Stomach (tissue), 8 donors: ENCODE measurements at regions not wholly inside any gene's neighbourhood (a gene's known extent, or its start where the extent isn't known, plus 50 kb on each side); places are given as distances from the start of the nearest gene placed in this dataset.

Experiments used
- DNase-seq, 2 donors: peaks; one replicate each; pipeline versions ENCODE4 v3.0.0 to v3.0.0-alpha.2; 2013 to 2019
- H3K27ac ChIP-seq, 5 donors: fragments of 200-600 bp in 4 of 5; sonication (generic) in 4 of 5; one replicate each; pipeline ENCODE4 v1.5.1; 2013 to 2019; ENCODE audit warnings: mild to moderate bottlenecking in 1 of 5, moderate library complexity in 1 of 5
- H3K27me3 ChIP-seq, 3 donors: fragments of 200-600 bp; sonication (generic); one replicate each; pipeline ENCODE4 v1.5.1; 2017 to 2019; ENCODE audit warnings: mixed run types in 1 of 3
- H3K36me3 ChIP-seq, 4 donors: fragments of 200-600 bp; sonication (generic); 1 replicate in 3 of 4; 2 replicates in 1 of 4; pipeline ENCODE4 v1.5.1; 2016 to 2019
- H3K4me1 ChIP-seq, 4 donors: fragments of 200-600 bp; sonication (generic); one replicate each; pipeline ENCODE4 v1.5.1; 2016 to 2019
- H3K4me3 ChIP-seq, 4 donors: fragments of 200-600 bp; sonication (generic) in 3 of 4; one replicate each; pipeline ENCODE4 v1.5.1; 2016 to 2019; ENCODE audit warnings: mild to moderate bottlenecking in 1 of 4
- H3K9me3 ChIP-seq, 4 donors: fragments of 200-600 bp; sonication (generic); one replicate each; pipeline ENCODE4 v1.5.1; 2016 to 2019
- EP300 ChIP-seq: sonication (generic); formaldehyde crosslinking; IDR thresholded peaks from one replicate; pipeline ENCODE4 v1.6.1; 2017; ENCODE audit warnings: antibody characterized with exemption
- POLR2A ChIP-seq, 4 donors: fragments of 450-650 bp; IDR thresholded peaks; one replicate each; pipeline ENCODE4 v1.6.1; 2016; ENCODE audit warnings: antibody characterized with exemption in 4 of 4, control low read depth in 2 of 4, mild to moderate bottlenecking in 1 of 4, moderate library complexity in 1 of 4
- POLR2AphosphoS5 ChIP-seq, 3 donors: sonication (generic); formaldehyde crosslinking; IDR thresholded peaks; one replicate each; pipeline ENCODE4 v1.6.1; 2016; ENCODE audit warnings: antibody characterized with exemption in 3 of 3
- WGBS, 5 donors: extraction: QIAGEN DNeasy Blood & Tissue Kit in 3 of 5; methylation state at CpG; one replicate each; pipeline versions ENCODE4 v1.1.5 to v1.1.7; 2013 to 2018; 5-methylcytosine and 5-hydroxymethylcytosine counted together
- intact Hi-C: fragments of 100-400 bp; cut with DNase I; formaldehyde crosslinking; loops from one replicate; pipeline ENCODE4 v1.15.1; 2023; ENCODE audit warnings: low total_unique reads
- small RNA-seq, 4 donors: library from RNA; depleted of rRNA; stranded (forward); fragments of <200 nt; gene quantifications; one replicate each; pipeline ENCODE3, GENCODE V24; 2016
- TF ChIP-seq, protein P1 (sequence below), 7 experiments: fragments of 450-650 bp in 4 of 7; fragments of 200-600 bp in 3 of 7; sonication (generic) in 3 of 7; IDR thresholded peaks; one replicate each; pipeline ENCODE4 v1.5.1; 2016 to 2019; ENCODE audit warnings: antibody characterized with exemption in 7 of 7, control low read depth in 2 of 7, mild to moderate bottlenecking in 1 of 7
- donor health status: healthy with polysubstance abuse.
- donor health status: Bipolar disorder and iron deficiency.
- donor health status: healthy.

DNA sequence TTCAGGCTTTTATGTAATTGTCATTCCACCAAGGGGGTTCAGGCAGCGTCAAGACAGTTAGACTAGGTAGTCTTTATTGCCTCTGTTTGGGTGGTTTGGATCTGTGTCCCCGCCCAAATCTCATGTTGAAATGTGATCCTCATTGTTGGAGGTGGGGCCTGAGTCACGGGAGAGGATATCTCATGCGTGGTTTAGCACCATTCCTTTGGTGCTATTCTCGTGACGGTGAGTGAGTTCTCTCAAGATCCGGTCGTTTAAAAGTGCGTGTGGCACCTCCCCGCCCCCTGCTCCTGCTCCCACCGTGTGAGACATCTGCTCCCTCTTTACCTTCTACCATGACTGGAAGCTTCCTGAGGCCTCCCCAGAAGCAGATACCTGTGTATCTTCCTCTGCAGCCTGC lies 51.3 kb upstream of the FOXC1 start:
- Histone ChIP-seq H3K4me3 (no peak overlapping the region), H3K27me3 (peaks cover 0 to 11% (median 8%) of the 10 kb centered on the region in 3 donors), H3K4me1 (peaks cover 0 to 12% (median 6%) of the 10 kb centered on the region in 4 donors), H3K36me3 (no peaks in the 10 kb centered on the region), H3K27ac (no peak overlapping the region), H3K9me3 (peaks cover 0 to 5% (median 0%) of the 10 kb centered on the region in 4 donors)
- TF ChIP-seq, protein P1, sequence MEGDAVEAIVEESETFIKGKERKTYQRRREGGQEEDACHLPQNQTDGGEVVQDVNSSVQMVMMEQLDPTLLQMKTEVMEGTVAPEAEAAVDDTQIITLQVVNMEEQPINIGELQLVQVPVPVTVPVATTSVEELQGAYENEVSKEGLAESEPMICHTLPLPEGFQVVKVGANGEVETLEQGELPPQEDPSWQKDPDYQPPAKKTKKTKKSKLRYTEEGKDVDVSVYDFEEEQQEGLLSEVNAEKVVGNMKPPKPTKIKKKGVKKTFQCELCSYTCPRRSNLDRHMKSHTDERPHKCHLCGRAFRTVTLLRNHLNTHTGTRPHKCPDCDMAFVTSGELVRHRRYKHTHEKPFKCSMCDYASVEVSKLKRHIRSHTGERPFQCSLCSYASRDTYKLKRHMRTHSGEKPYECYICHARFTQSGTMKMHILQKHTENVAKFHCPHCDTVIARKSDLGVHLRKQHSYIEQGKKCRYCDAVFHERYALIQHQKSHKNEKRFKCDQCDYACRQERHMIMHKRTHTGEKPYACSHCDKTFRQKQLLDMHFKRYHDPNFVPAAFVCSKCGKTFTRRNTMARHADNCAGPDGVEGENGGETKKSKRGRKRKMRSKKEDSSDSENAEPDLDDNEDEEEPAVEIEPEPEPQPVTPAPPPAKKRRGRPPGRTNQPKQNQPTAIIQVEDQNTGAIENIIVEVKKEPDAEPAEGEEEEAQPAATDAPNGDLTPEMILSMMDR (IDR thresholded peaks at IDR 0.05) = no peak
- TF ChIP-seq POLR2AphosphoS5 (IDR thresholded peaks at IDR 0.05) (no peak), EP300 (no peak), POLR2A (IDR thresholded peaks at IDR 0.05) (no peak)
- DNase-seq = no peak
- 73 to 83% (median 81%) methylated on average over 11 of the region's 11 CpGs for WGBS, 5 donors
- intact Hi-C loops = no loop called here

Small RNA genes in the stretch of these regions (small RNA-seq; reads per million reads assigned to genes)
- gene RN7SL352P = 0 reads per million in 4 donors
